Activated naive CD8-positive, alpha-beta T cell treated with anti-CD3 and anti-CD28 coated beads, Interleukin-2, amount 10 ng/mL, durations not matched to agents 7 days and 5 days (primary cell): ENCODE measurements at regions not wholly inside any gene's neighbourhood (a gene's known extent, or its start where the extent isn't known, plus 50 kb on each side); places are given as distances from the start of the nearest gene placed in this dataset.
A peak's percentile ranks its signal among the peaks of the same experiment; 100 is the strongest.
"Not testable (repeated sequence)": the region's sequence is repeated elsewhere in the genome, so short reads cannot be mapped to it uniquely, and the experiment has no call there.

ENCODE experiments used
- ATAC-seq: fragments of 150-1000 bp; cut with Tn5 transposase; one replicate; pipeline ENCODE4 v1.10.0; 2021; ENCODE audit warnings: low read depth, moderate library complexity
- POLR2A ChIA-PET: fragments of 350-600 bp; sonication (Branson Sonifier 250); formaldehyde crosslinking; loops from one replicate; lab custom pipeline; 2021; ENCODE audit warnings: antibody characterized with exemption; lab: Charles Lee
- DNase-seq: peaks from one replicate; pipeline ENCODE4 v3.0.0; 2021
- H3K27ac Mint-ChIP-seq: one replicate; pipeline ENCODE4 v1.8.0; 2022; ENCODE audit warnings: mild to moderate bottlenecking, mixed read lengths
- H3K27me3 Mint-ChIP-seq: one replicate; pipeline ENCODE4 v1.8.0; 2022; ENCODE audit warnings: mild to moderate bottlenecking, moderate library complexity, mixed read lengths
- H3K36me3 Mint-ChIP-seq: one replicate; pipeline ENCODE4 v1.8.0; 2021; ENCODE audit warnings: mild to moderate bottlenecking, mixed read lengths
- H3K4me1 Mint-ChIP-seq: one replicate; pipeline ENCODE4 v1.8.0; 2021; ENCODE audit warnings: mixed read lengths
- H3K4me3 Mint-ChIP-seq: one replicate; pipeline ENCODE4 v1.8.0; 2022; ENCODE audit warnings: mild to moderate bottlenecking, moderate library complexity, mixed read lengths
- H3K9me3 Mint-ChIP-seq: one replicate; pipeline ENCODE4 v1.8.0; 2021; ENCODE audit warnings: mixed read lengths

GRCh38 chr2:156254637-156255067, 77.9 kb downstream of the NR4A2 start:
- H3K27ac Mint-ChIP-seq, H3K27me3 Mint-ChIP-seq, H3K9me3 Mint-ChIP-seq, H3K4me1 Mint-ChIP-seq, H3K36me3 Mint-ChIP-seq, ATAC-seq, POLR2A ChIA-PET, DNase-seq: not testable (repeated sequence)
- H3K4me3 Mint-ChIP-seq: peak overlapping the region; percentile 51

GRCh38 chr2:156253765-156254164, 78.8 kb downstream of the NR4A2 start:
- Mint-ChIP-seq H3K27ac (no peak overlapping the region), H3K27me3 (no peaks in the 10 kb centered on the region), H3K9me3 (no peaks in the 10 kb centered on the region), H3K4me3 (no peak overlapping the region), H3K36me3 (no peaks in the 10 kb centered on the region), H3K4me1 (no peaks in the 10 kb centered on the region)
- POLR2A ChIA-PET: no interaction called here
- ATAC-seq (no peak), DNase-seq (no peak)

- Mint-ChIP-seq H3K4me3 (no peak overlapping the region), H3K4me1 (no peaks in the 10 kb centered on the region), H3K27me3 (peaks cover 4% of the 10 kb centered on the region), H3K27ac (no peak overlapping the region), H3K36me3 (no peaks in the 10 kb centered on the region), H3K9me3 (peaks cover 2% of the 10 kb centered on the region)
- no peak for DNase-seq
- POLR2A ChIA-PET: no interaction called here
- no peak for ATAC-seq
Observed at GRCh38 chr2:156242874-156243273, 89.6 kb downstream of the NR4A2 start.

GRCh38 chr2:156237558-156237957, 95.0 kb downstream of the NR4A2 start:
- Mint-ChIP-seq H3K36me3 (no peaks in the 10 kb centered on the region), H3K9me3 (peaks cover 4% of the 10 kb centered on the region), H3K27me3 (no peaks in the 10 kb centered on the region)

DNA sequence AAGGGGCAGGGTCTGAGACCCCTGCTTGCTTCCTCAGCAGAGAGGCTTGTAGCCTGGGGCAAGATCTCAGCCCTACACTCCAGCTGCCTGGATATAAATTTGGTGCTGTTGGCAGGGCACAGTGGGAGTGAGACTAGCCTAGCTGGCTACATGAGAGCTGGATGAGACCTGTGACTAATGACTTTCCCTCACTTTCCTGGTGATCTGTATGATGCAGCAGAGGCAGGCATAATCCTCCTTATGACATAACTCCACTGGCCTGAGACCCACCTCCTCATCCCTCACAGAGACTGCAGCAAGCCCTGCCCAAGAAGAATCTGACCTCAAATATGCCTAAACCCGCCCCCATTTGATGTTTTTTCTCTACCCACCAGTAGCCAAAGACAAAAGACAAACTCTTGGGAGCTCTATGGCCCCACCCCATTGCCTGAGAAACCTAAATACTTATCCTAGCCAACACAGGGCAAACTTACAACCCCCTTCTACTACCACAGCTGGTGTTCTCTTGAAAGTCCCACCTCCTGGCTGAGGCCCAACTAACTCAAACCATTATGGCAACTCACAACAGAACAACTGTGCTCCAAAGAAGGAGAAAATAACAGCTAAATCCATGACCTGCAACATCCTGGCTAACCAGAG, 102.7 kb downstream of the NR4A2 start:
- peaks cover 2% of the 10 kb centered on the region for H3K27me3 Mint-ChIP-seq
- ATAC-seq: no peak
- no peaks in the 10 kb centered on the region for H3K4me1 Mint-ChIP-seq
- no peaks in the 10 kb centered on the region for H3K36me3 Mint-ChIP-seq
- DNase-seq: no peak
- no peak overlapping the region for H3K4me3 Mint-ChIP-seq
- H3K27ac Mint-ChIP-seq: no peak overlapping the region
- H3K9me3 Mint-ChIP-seq: peaks cover 7% of the 10 kb centered on the region
- POLR2A ChIA-PET: no interaction called here

More at GRCh38 chr2:156237558-156237957, 95.0 kb downstream of the NR4A2 start:
- ATAC-seq (no peak), DNase-seq (no peak)
- POLR2A ChIA-PET: no interaction called here
- no peak overlapping the region for H3K4me3 Mint-ChIP-seq
- H3K4me1 Mint-ChIP-seq: no peaks in the 10 kb centered on the region
- H3K27ac Mint-ChIP-seq: no peak overlapping the region

DNA sequence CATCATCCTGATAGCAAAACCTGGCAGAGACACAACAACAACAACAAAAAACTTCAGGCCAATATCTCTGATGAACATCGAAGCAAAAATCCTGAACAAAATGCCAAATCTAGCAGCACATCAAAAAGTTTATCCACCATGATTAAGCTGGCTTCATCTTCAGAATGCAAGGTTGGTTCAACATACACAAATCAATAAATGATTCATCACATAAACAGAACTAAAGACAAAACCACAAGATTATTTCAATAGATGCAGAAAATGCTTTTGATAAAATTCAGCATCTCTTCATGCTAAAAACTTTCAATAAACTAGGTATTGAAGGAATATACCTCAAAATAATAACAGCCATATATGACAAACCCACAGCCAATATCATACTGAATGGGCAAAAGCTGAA, 109.2 kb downstream of the NR4A2 start:
- POLR2A ChIA-PET, DNase-seq, H3K36me3 Mint-ChIP-seq, H3K27me3 Mint-ChIP-seq, H3K4me3 Mint-ChIP-seq, H3K27ac Mint-ChIP-seq, ATAC-seq, H3K4me1 Mint-ChIP-seq: not testable (repeated sequence)
- H3K9me3 Mint-ChIP-seq: peaks cover 13% of the 10 kb centered on the region

DNA sequence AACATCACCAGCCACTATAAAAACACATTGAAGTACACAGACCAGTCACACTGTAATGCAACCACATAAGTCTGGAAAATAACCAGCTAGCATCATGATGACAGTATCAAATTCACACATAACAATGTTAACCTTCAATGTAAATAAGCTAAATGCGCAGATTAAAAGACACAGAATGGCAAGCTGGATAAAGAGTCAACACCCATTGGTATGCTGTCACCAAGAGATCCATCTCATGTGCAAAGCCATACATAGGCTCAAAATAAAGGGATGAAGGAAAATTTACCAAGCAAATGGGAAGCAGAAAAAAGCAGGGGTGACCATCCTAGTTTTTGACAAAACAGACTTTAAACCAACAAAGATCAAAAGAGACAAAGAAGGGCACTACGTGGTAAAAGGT, 110.8 kb downstream of the NR4A2 start:
- H3K27ac Mint-ChIP-seq: no peak overlapping the region
- no peaks in the 10 kb centered on the region for H3K4me1 Mint-ChIP-seq
- no peak overlapping the region for H3K4me3 Mint-ChIP-seq
- H3K27me3 Mint-ChIP-seq: peaks cover 2% of the 10 kb centered on the region
- no peak for DNase-seq
- ATAC-seq: no peak
- no peaks in the 10 kb centered on the region for H3K36me3 Mint-ChIP-seq
- H3K9me3 Mint-ChIP-seq: peaks cover 13% of the 10 kb centered on the region
- POLR2A ChIA-PET: no interaction called here

GRCh38 chr2:156219491-156220100, 112.9 kb downstream of the NR4A2 start:
- Mint-ChIP-seq H3K4me3 (no peak overlapping the region), H3K27me3 (peaks cover 2% of the 10 kb centered on the region), H3K9me3 (peaks cover 13% of the 10 kb centered on the region), H3K36me3 (no peaks in the 10 kb centered on the region), H3K4me1 (no peaks in the 10 kb centered on the region), H3K27ac (no peak overlapping the region)
- POLR2A ChIA-PET: no interaction called here
- ATAC-seq: no peak
- DNase-seq: no peak

DNA sequence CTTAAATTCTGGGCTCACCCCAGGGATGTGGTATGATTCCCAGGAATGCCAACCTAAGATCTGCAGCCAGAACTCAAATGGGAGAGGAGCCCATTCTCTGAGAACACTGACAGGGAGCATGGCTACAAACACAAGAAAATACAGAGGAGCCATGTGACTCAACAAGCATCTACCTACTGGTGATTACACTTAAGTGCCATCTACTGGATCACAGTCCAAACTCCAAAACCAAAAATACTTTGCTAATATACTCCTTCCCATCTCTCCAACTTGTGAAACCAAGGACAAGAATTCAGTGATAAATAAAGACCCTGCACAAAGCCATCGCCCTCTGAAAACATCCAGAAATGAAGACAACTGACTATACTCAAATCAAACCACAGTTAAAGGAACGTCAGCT, 116.9 kb downstream of the NR4A2 start:
- POLR2A ChIA-PET: no interaction called here
- ATAC-seq: no peak

GRCh38 chr2:156211318-156211717, 121.2 kb downstream of the NR4A2 start:
- no peak overlapping the region for H3K27ac Mint-ChIP-seq

More for the DNA sequence above, 116.9 kb downstream of the NR4A2 start:
- Mint-ChIP-seq H3K27ac (no peak overlapping the region), H3K36me3 (no peaks in the 10 kb centered on the region), H3K4me1 (no peaks in the 10 kb centered on the region), H3K4me3 (no peak overlapping the region), H3K27me3 (no peaks in the 10 kb centered on the region), H3K9me3 (peaks cover 3% of the 10 kb centered on the region)
- no peak for DNase-seq

GRCh38 chr2:156206355-156206754, 126.2 kb downstream of the NR4A2 start:
- Mint-ChIP-seq H3K27ac (no peak overlapping the region), H3K27me3 (peaks cover 4% of the 10 kb centered on the region), H3K4me3 (no peak overlapping the region), H3K4me1 (no peaks in the 10 kb centered on the region), H3K9me3 (no peaks in the 10 kb centered on the region), H3K36me3 (no peaks in the 10 kb centered on the region)
- DNase-seq: no peak
- POLR2A ChIA-PET: no interaction called here
- ATAC-seq: no peak

More at GRCh38 chr2:156211318-156211717, 121.2 kb downstream of the NR4A2 start:
- POLR2A ChIA-PET: no interaction called here
- Mint-ChIP-seq H3K9me3 (no peaks in the 10 kb centered on the region), H3K27me3 (no peaks in the 10 kb centered on the region), H3K4me3 (no peak overlapping the region), H3K4me1 (no peaks in the 10 kb centered on the region), H3K36me3 (no peaks in the 10 kb centered on the region)
- DNase-seq (no peak), ATAC-seq (no peak)

GRCh38 chr2:156199588-156199987, 132.9 kb downstream of the NR4A2 start:
- POLR2A ChIA-PET: no interaction called here
- no peaks in the 10 kb centered on the region for H3K4me1 Mint-ChIP-seq
- H3K27ac Mint-ChIP-seq: no peak overlapping the region
- no peaks in the 10 kb centered on the region for H3K9me3 Mint-ChIP-seq
- ATAC-seq: no peak
- DNase-seq: no peak
- peaks cover 8% of the 10 kb centered on the region for H3K27me3 Mint-ChIP-seq
- H3K4me3 Mint-ChIP-seq: no peak overlapping the region
- H3K36me3 Mint-ChIP-seq: no peaks in the 10 kb centered on the region

DNA sequence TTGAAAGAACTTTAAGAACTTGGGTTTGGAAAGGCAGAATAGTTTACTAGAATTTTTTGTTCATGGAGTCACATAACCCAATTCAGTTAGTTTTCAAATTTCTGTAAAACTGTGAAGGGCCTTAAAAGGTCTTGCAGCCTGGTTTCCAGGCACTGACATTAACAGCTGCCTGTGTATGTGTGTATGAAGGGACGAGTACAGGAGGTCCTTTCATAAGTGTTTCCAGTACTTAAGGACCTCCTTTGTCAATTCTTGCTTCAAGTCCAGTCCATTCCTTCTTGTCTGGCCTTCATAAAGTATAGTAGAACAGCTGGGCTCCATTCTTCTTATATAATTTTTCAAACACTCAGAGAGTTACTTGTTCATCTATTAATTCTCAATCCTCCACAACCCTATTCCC, 136.5 kb downstream of the NR4A2 start:
- DNase-seq (no peak), ATAC-seq (no peak)
- POLR2A ChIA-PET: no interaction called here
- H3K27me3 Mint-ChIP-seq: peaks cover 6% of the 10 kb centered on the region
- no peaks in the 10 kb centered on the region for H3K36me3 Mint-ChIP-seq
- no peak overlapping the region for H3K27ac Mint-ChIP-seq
- no peaks in the 10 kb centered on the region for H3K9me3 Mint-ChIP-seq
- H3K4me3 Mint-ChIP-seq: no peak overlapping the region
- peaks cover 2% of the 10 kb centered on the region for H3K4me1 Mint-ChIP-seq

DNA sequence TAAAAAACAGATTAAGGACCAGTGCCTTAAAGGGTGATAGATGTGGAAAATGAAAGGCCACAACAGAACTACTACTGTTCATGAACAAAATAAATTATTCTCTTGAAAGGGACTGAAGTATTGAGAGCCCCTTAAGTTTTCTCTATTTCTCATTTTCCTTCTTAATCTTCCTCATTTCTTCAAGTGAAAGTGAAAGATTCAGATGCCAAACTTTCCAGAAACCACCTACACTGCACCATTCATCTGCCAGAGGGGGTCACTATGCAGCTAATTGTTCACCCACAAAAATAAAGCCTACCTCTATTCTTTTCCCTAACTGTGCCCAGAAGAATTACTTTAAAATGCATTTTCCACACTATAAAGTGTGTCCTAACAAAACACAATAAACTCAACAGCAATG, 140.1 kb downstream of the NR4A2 start:
- ATAC-seq (no peak), DNase-seq (no peak)
- no peaks in the 10 kb centered on the region for H3K36me3 Mint-ChIP-seq
- H3K4me1 Mint-ChIP-seq: peaks cover 2% of the 10 kb centered on the region
- H3K9me3 Mint-ChIP-seq: no peaks in the 10 kb centered on the region
- H3K27me3 Mint-ChIP-seq: no peaks in the 10 kb centered on the region
- no peak overlapping the region for H3K27ac Mint-ChIP-seq
- POLR2A ChIA-PET: no interaction called here
- H3K4me3 Mint-ChIP-seq: no peak overlapping the region
